Stimulated activated naive CD4-positive, alpha-beta T cell treated with Interleukin-2 at 50 U/mL for 16 hours (primary cell): ENCODE measurements at regions not wholly inside any gene's neighbourhood (a gene's known extent, or its start where the extent isn't known, plus 50 kb on each side); places are given as distances from the start of the nearest gene placed in this dataset.
"Not testable (repeated sequence)": the region's sequence is repeated elsewhere in the genome, so short reads cannot be mapped to it uniquely, and the experiment has no call there.

Experiments used
- DNase-seq: peaks from one replicate; lab custom pipeline; 2025; lab: John Stamatoyannopoulos, UW

DNA sequence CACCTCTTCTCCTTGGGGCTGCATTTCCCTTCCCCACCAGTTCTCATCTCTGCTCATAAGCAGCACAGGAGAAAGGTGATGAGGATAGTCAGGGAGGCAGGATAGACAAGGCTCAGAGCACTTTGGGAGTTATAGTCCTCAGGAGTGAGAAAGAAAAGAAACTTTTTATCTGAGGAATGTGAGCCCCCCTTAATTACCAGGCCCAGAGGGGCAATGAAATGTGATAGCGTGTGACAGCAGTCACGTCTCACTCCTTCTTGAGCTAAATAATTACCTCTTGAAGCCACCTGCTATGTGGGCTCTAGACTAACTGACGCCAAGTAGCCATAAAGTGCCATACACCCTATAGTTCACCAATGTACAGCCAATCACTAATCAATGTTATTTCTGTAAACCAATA, 105.8 kb downstream of the SPP2 start:
- DNase-seq = no peak

- DNase-seq = not testable (repeated sequence)
Measured at GRCh38 chr2:234152835-234153234, 102.3 kb downstream of the SPP2 start.

DNA sequence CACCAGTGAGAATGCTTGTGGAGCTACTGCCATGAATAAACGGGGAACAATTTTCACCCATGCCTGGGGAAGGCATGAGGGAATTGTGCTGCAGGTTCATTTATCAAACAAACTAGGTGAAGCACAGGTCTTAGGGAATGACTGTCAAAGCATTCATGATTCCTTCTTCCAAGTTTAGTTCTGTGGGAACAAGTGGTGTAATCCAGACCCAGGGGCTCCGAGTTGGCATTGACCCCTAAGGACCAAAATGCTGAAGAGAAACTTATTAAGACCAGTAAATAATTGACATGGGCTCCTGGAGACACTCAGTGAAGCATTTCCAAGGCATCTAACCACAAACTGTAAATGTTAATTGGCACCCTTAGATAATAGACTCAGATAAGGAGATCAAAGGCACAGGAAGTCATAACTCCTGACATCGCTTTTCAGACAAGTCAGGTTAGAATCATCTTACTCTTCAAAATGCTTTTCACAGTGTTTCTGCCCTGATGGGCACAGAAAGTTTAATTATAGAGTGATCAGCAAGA, 96.9 kb downstream of the SPP2 start:
- no peak for DNase-seq

DNA sequence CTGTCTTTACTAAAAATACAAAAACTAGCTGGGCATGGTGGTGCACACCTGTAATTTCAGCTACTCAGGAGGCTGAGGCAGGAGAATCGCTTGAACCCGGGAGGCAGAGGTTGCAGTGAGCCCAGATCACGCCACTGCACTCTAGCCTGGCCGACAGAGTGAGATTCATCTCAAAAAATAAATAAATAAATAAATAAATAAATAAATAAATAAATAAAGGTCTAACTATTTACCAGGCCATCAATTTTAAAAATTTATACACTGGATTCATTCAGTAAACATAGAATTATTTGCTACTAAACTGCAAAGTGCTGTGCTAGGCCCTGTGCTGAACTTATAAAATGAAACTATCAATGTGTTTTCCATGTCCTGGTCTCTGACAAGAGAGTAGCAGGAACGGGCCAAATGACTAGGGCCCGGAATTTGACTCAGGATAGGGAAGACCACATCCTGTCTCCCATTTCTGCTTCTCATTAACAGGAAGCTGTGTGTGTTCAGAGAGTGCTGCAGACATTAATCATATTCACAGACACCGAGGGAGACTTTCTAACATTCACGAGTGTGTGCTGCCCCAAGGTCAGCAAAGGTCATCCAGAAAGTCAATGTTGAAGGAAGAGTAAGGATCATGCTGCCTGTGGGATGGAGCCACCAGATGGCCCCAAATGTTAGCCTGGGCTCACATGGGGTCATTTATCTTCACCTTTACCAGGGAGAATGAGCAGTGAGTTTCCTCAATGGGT, 95.8 kb downstream of the SPP2 start:
- no peak for DNase-seq

DNA sequence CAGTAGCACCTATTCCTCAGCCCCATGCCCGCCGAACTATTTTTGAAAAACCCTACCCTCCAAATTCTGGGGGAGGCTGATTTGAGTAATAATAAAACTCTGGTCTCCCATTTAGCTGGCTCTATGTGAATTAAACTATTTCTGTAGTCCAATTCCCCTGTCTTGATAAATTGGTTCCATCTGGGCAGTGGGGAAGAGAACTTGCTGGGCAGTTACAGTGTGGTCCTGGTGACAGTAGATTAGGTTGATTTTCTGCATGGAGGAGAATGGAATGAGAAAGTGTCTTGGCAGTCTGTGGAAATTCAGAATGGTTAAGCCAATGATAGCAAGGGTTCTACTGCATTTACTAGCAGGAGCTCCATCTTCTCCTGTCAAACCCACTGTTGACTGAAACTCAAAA, 95.0 kb downstream of the SPP2 start:
- DNase-seq = no peak

DNA sequence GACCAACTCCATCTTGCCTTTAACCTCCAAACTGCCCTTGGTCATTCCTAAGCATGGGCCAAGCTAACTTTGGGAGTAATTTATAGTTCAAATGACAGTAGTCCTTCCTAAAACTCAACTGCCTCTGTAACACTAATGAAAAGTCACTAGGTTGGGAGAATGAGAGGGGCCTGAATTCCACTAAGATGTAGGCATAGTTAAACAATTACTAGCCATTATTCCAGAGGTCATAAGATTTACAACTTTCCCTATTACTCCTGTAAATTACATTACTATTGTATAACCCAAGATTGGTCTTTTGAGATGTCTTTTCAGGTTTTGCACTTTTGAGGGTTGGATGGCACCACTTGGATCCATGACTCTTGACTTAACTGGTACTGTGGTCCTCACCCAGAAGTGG, 94.6 kb downstream of the SPP2 start:
- DNase-seq = no peak

- no peak for DNase-seq
Measured at GRCh38 chr2:234143896-234144295, 93.4 kb downstream of the SPP2 start.

- no peak for DNase-seq
Measured at GRCh38 chr2:234142530-234142929, 92.0 kb downstream of the SPP2 start.

- no peak for DNase-seq
Measured at GRCh38 chr2:234139755-234140154, 89.3 kb downstream of the SPP2 start.

DNA sequence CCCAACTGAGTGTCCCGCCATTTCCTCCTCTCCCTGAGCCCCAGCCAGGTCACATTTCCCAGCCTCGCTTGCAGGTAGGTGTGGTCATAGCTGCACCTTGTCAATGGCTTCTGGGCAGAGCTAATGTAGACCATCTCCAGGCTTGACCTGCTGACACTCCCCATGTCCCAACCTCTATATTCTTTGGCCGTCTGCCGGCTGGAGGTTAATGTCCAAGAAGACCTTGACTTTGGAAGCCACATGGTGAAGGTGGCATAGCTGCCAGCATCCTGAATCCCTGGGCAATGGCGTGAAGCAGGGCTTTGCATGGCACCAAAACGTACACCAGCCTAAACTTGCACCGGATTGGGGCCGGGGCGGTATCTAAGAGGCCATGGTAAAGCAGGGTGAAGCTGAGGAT, 88.3 kb downstream of the SPP2 start:
- DNase-seq = no peak

GRCh38 chr2:234137400-234138014, 87.0 kb downstream of the SPP2 start:
- no peak for DNase-seq

- DNase-seq = no peak
Measured at GRCh38 chr2:234136461-234136860, 86.0 kb downstream of the SPP2 start.

DNA sequence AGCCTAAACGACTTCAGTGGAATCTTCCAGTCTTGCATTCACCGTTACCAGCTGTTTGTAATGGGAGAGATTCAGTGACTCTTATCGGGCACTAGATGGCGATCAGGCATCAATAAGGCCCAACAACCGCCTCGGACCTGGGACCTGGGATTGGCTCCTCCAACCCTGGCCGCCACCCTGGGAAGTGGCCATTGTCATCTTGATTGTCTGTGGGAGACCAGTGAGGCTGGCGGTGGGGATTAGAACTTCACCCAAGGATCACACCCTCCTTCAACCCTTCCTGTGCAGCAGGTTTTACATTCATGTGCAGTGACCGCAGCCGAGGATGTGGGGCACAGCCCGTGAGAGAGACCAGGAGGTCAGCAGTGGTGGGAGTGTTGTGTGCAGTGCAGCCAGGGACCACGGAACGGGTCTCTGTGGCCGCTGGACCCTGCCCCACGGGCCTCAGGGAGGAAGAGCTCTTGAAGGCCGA, 85.3 kb downstream of the SPP2 start:
- DNase-seq = peak; percentile 17

DNA sequence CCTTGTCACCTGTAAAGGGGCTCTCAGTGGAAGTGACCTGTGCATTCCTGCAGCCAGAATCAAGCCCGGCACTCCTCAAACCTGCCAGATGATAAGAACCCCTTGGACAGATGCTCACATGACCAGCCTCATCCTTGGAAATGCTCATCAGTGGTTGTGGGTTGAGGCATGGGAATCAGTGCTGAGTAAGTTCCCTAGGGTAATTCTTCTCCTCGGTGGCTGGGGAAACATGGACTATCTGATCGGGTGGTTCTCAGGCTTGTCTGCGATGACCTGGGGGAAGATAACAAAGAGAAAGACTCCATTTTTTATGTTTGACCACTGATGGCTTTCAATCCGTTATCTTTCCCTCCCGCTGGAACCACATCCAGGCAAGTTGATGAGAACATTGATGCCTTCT, 84.0 kb downstream of the SPP2 start:
- DNase-seq = no peak

DNA sequence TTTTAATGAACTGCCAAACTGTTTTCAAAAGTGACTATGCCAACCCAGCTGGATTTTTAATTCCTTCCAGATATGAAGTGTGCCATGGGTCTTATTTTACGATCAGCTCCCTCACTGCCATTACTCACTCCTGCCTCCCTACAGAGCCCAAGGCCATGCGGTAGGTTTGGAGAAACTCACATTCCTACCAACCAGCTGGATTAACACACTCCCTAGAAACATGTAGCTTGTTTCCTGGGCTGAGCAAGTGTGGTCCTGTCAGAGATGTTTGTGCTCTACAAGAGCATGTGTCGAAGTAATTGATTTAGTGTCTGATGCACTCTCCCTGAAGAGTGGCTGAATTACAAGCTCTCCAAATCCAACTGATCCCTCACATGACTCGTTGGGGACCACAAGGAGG, 82.5 kb downstream of the SPP2 start:
- no peak for DNase-seq

DNA sequence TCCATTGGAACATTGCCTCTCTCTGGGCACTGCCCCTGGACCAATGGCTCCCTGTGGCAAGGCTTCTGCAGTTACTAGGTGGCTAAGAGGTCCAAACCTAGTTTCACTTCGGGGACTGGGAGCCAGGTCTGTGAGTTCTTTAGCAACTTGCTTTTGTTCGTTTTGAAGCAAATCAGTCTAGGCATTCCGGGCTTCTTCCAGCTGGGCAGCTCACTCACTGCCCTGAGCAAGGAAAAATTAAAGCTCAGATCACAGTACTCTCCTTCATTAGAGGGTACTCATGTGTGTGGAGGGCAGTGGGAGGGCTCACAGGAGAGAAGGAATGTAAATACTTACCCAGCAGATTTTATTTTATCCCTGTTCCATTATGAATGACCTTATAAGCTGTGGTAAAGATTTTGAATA, 80.3 kb downstream of the SPP2 start:
- no peak for DNase-seq

GRCh38 chr2:234128606-234129005, 78.1 kb downstream of the SPP2 start:
- DNase-seq = no peak
